ENCODE measurements at regions not wholly inside any gene's neighbourhood (a gene's known extent, or its start where the extent isn't known, plus 50 kb on each side); places are given as distances from the start of the nearest gene placed in this dataset.

- POLR2A ChIA-PET, result no interaction called here
- CTCF ChIA-PET, result interaction anchor here (0.6 to 0.7 kb wide), 2 partner anchors 272 to 741 kb away, joined by 3 read pairs; no protein-coding TSS in a partner anchor
These were observed 617.1 kb upstream of the PTBP2 start for GRCh38 chr1:96104506-96104905.

GRCh38 chr1:96104906-96105305 is 616.7 kb upstream of the PTBP2 start:
- H3F3A ChIP-seq (replicated peaks; ENCODE audit: insufficient read depth), result no peaks in the 10 kb centered on the region
- no peak overlapping the region for H2AFZ ChIP-seq (ENCODE audit: low read depth)
- ChIA-PET POLR2A (no interaction called here), CTCF (interaction anchor here (0.7 kb wide), 1 partner anchor 741 kb away, joined by 3 read pairs; no protein-coding TSS in a partner anchor)
- no peak overlapping the region for H3K4me3 ChIP-seq (ENCODE audit: low read depth in 2 of 2, low read length in 1 of 2)
- WGBS (ENCODE audit: low lambda C conversion rate), result 14% methylated on average over 3 of the region's 3 CpGs
- H3K4me1 ChIP-seq (ENCODE audit: control insufficient read depth in 1 of 2, insufficient read depth in 2 of 2, low read depth in 1 of 2, low read length in 1 of 2), result no peaks in the 10 kb centered on the region; a peak in 1 of 4 replicates
- H3K4me2 ChIP-seq, result no peak overlapping the region
- H4K20me1 ChIP-seq (ENCODE audit: insufficient read depth), result no peaks in the 10 kb centered on the region
- no peaks in the 10 kb centered on the region for H3K79me2 ChIP-seq (ENCODE audit: insufficient read depth)
- H3K9me3 ChIP-seq, result no peaks in the 10 kb centered on the region
- TF ChIP-seq GATA2 (CRISPR knock-in tag; IDR thresholded peaks at IDR 0.05) (no peak), NFIC (IDR thresholded peaks at IDR 0.05; ENCODE audit: borderline replicate concordance) (no peak), FOXM1 (IDR thresholded peaks at IDR 0.05; ENCODE audit: low read depth) (no peak), RFX5 (IDR thresholded peaks at IDR 0.05; ENCODE audit: low read length) (no peak), TEAD4 (IDR thresholded peaks at IDR 0.05; ENCODE audit: borderline replicate concordance, insufficient read depth) (no peak), POLR2AphosphoS5 (IDR thresholded peaks at IDR 0.05; ENCODE audit: low read depth, low read length) (no peak), FOXJ3 (CRISPR knock-in tag; IDR thresholded peaks at IDR 0.05) (no peak), JUND (IDR thresholded peaks at IDR 0.05) (no peak), ZBTB33 (IDR thresholded peaks at IDR 0.05; ENCODE audit: borderline replicate concordance, low read depth) (no peak), CHD2 (IDR thresholded peaks at IDR 0.05; ENCODE audit: low read length, partially characterized antibody) (no peak), FOSL2 (IDR thresholded peaks at IDR 0.05; ENCODE audit: borderline replicate concordance, low read depth) (no peak), CTCF (IDR thresholded peaks at IDR 0.05) (no peak), ELF1 (IDR thresholded peaks at IDR 0.05) (no peak), EZH2phosphoT487 (IDR thresholded peaks at IDR 0.05; ENCODE audit: borderline replicate concordance, low read depth) (no peak)
- TF ChIP-seq, protein P1, sequence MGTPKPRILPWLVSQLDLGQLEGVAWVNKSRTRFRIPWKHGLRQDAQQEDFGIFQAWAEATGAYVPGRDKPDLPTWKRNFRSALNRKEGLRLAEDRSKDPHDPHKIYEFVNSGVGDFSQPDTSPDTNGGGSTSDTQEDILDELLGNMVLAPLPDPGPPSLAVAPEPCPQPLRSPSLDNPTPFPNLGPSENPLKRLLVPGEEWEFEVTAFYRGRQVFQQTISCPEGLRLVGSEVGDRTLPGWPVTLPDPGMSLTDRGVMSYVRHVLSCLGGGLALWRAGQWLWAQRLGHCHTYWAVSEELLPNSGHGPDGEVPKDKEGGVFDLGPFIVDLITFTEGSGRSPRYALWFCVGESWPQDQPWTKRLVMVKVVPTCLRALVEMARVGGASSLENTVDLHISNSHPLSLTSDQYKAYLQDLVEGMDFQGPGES (IDR thresholded peaks at IDR 0.05; ENCODE audit: low read depth, low read length), result no peak
- no peaks in the 10 kb centered on the region for H3K36me3 ChIP-seq (replicated peaks in 1 of 2; ENCODE audit: control insufficient read depth in 1 of 2, insufficient read depth in 2 of 2, low read length in 1 of 2)
- H3K27me3 ChIP-seq (ENCODE audit: insufficient read depth), result no peaks in the 10 kb centered on the region
- no peaks in the 10 kb centered on the region for H3K9me2 ChIP-seq
- H3K27ac ChIP-seq (ENCODE audit: low read depth in 2 of 2, low read length in 1 of 2), result no peak overlapping the region; a peak in 2 of 4 replicates
- no peak overlapping the region for H3K9ac ChIP-seq
- DNase-seq, result no peak

More at GRCh38 chr1:96104506-96104905, 617.1 kb upstream of the PTBP2 start:
- DNase-seq, result no peak
- Histone ChIP-seq H3K9me2 (no peaks in the 10 kb centered on the region), H4K20me1 (ENCODE audit: insufficient read depth) (no peaks in the 10 kb centered on the region), H3K4me1 (ENCODE audit: control insufficient read depth in 1 of 2, insufficient read depth in 2 of 2, low read depth in 1 of 2, low read length in 1 of 2) (no peaks in the 10 kb centered on the region; a peak in 1 of 4 replicates), H3K27me3 (ENCODE audit: insufficient read depth) (no peaks in the 10 kb centered on the region), H3F3A (replicated peaks; ENCODE audit: insufficient read depth) (no peaks in the 10 kb centered on the region), H3K4me3 (ENCODE audit: low read depth in 2 of 2, low read length in 1 of 2) (no peak overlapping the region), H2AFZ (ENCODE audit: low read depth) (no peak overlapping the region), H3K79me2 (ENCODE audit: insufficient read depth) (no peaks in the 10 kb centered on the region), H3K36me3 (replicated peaks in 1 of 2; ENCODE audit: control insufficient read depth in 1 of 2, insufficient read depth in 2 of 2, low read length in 1 of 2) (no peaks in the 10 kb centered on the region), H3K9ac (no peak overlapping the region), H3K9me3 (no peaks in the 10 kb centered on the region), H3K27ac (ENCODE audit: low read depth in 2 of 2, low read length in 1 of 2) (peak overlapping the region in 1 of 2 experiments; percentile 39; a peak in 2 of 4 replicates), H3K4me2 (no peak overlapping the region)
- WGBS (ENCODE audit: low lambda C conversion rate), result 13% methylated on average over 1 of the region's 1 CpG
- no peak for TF ChIP-seq ZBTB33 (IDR thresholded peaks at IDR 0.05; ENCODE audit: borderline replicate concordance, low read depth)
- TF ChIP-seq EP300 (IDR thresholded peaks at IDR 0.05; ENCODE audit: borderline replicate concordance in 1 of 2, low read depth in 1 of 2, low read length in 1 of 2), result peak in 1 of 2 experiments; percentile 9; a peak in 1 of 4 replicates

All from SK-N-SH (cell line).